Nephron (organoid): ENCODE measurements at regions not wholly inside any gene's neighbourhood (a gene's known extent, or its start where the extent isn't known, plus 50 kb on each side); places are given as distances from the start of the nearest gene placed in this dataset.

Experiments
- H3K27ac Mint-ChIP-seq, 3 experiments: 2 replicates each; pipeline ENCODE4 v1.8.0; 2020; ENCODE audit warnings: mixed read lengths in 3 of 3, mild to moderate bottlenecking in 2 of 3, moderate library complexity in 1 of 3
- H3K27me3 Mint-ChIP-seq: 2 replicates; pipeline ENCODE4 v1.8.0; 2021; ENCODE audit warnings: low read depth, mild to moderate bottlenecking, moderate library complexity, mixed read lengths
- H3K36me3 Mint-ChIP-seq: 2 replicates; pipeline ENCODE4 v1.8.0; 2020; ENCODE audit warnings: low read depth, mixed read lengths
- H3K4me1 Mint-ChIP-seq: 2 replicates; pipeline ENCODE4 v1.8.0; 2020; ENCODE audit warnings: mixed read lengths
- H3K4me3 Mint-ChIP-seq, 3 experiments: 2 replicates each; pipeline ENCODE4 v1.8.0; 2020; ENCODE audit warnings: mild to moderate bottlenecking in 3 of 3, mixed read lengths in 3 of 3, moderate library complexity in 2 of 3
- H3K9me3 Mint-ChIP-seq: 2 replicates; pipeline ENCODE4 v1.8.0; 2020; ENCODE audit warnings: mixed read lengths
- CTCF ChIP-seq, 3 experiments: fragments of 200-600 bp; sonication (generic); IDR thresholded peaks; one replicate each; pipeline ENCODE4 v1.5.0; 2021; ENCODE audit warnings: antibody characterized with exemption in 3 of 3; ENCODE audit not compliant: unreplicated experiment in 3 of 3

DNA sequence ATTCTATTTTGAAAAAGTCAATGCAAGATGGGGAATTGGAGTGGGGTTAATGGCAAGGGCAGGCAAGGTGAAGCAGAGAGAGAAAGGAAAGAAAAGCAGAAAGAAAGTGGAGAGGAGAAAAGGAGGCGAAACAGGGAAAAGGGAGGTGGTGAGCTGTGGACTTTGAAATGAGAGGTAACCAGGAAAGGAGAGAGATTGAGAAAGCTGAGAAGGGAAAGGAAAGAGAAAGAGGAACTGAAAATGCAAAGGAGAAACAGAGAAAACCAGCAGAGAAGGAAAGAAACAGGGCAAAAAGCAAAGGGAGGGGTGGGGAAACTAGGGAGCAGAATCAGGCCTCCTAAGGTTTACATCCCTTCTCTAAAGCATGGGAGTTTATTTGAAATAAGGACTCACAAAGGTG, 72.5 kb upstream of the TPK1 start:
- H3K9me3 Mint-ChIP-seq, result no peaks in the 10 kb centered on the region
- no peaks in the 10 kb centered on the region for H3K36me3 Mint-ChIP-seq
- no peak overlapping the region for H3K4me3 Mint-ChIP-seq
- peak overlapping the region in 1 of 3 experiments; percentile 11 for H3K27ac Mint-ChIP-seq
- no peaks in the 10 kb centered on the region for H3K4me1 Mint-ChIP-seq
- TF ChIP-seq CTCF (IDR thresholded peaks at IDR 0.05; ENCODE audit: unreplicated experiment in 3 of 3), result no peak
- no peaks in the 10 kb centered on the region for H3K27me3 Mint-ChIP-seq

DNA sequence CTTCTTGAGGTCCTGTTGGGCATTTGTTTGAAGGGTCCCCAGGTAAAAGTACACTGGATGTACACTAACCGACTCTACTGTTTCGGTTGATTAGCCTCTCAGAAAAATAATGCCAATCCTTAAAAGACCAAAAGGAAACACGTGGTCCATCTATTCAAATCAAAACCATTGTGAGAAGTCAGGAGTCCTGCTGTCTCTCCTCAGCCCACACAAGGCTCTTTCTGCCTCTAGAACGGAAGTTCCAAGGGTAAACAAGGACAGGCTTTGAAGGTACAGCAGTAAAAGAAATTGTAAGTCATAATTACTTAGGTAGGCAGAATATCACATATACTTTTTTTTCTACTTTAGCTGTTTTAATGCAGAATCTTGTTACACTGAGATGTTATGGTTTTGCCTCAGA, 71.7 kb upstream of the TPK1 start:
- no peaks in the 10 kb centered on the region for H3K4me1 Mint-ChIP-seq
- H3K9me3 Mint-ChIP-seq, result no peaks in the 10 kb centered on the region
- no peak overlapping the region for H3K4me3 Mint-ChIP-seq
- H3K27ac Mint-ChIP-seq, result no peak overlapping the region
- no peaks in the 10 kb centered on the region for H3K27me3 Mint-ChIP-seq
- no peaks in the 10 kb centered on the region for H3K36me3 Mint-ChIP-seq
- TF ChIP-seq CTCF (IDR thresholded peaks at IDR 0.05; ENCODE audit: unreplicated experiment in 3 of 3), result no peak

- no peaks in the 10 kb centered on the region for H3K36me3 Mint-ChIP-seq
- H3K27ac Mint-ChIP-seq, result no peak overlapping the region
- TF ChIP-seq CTCF (IDR thresholded peaks at IDR 0.05; ENCODE audit: unreplicated experiment in 3 of 3), result no peak
- H3K4me1 Mint-ChIP-seq, result no peaks in the 10 kb centered on the region
- no peak overlapping the region for H3K4me3 Mint-ChIP-seq
- H3K9me3 Mint-ChIP-seq, result no peaks in the 10 kb centered on the region
- H3K27me3 Mint-ChIP-seq, result no peaks in the 10 kb centered on the region
These were observed 67.3 kb upstream of the TPK1 start for GRCh38 chr7:144903201-144903600.

DNA sequence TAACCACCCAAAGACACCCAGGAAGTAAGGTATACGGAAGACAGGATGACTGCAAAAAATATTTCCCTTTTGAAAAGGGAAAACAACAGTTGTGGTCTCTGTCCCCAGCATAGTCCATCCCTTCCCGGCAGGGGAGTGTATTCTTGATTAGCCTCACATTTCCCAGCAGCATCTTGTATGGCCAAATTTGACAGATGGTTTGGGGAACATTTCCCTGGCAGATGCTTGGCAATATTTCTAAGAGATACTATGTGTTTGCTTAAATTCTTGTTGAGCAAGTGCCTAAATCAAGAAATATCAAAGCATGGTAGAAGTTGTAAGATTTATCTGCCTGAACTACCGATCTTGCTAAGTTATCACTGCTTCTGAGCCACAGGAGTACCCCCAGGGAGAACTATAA, 56.9 kb upstream of the TPK1 start:
- Mint-ChIP-seq H3K27ac (no peak overlapping the region), H3K9me3 (no peaks in the 10 kb centered on the region), H3K27me3 (no peaks in the 10 kb centered on the region), H3K4me1 (no peaks in the 10 kb centered on the region), H3K4me3 (no peak overlapping the region), H3K36me3 (no peaks in the 10 kb centered on the region)
- no peak for TF ChIP-seq CTCF (IDR thresholded peaks at IDR 0.05; ENCODE audit: unreplicated experiment in 3 of 3)
